ENCODE measurements at regions not wholly inside any gene's neighbourhood (a gene's known extent, or its start where the extent isn't known, plus 50 kb on each side); places are given as distances from the start of the nearest gene placed in this dataset.

DNA sequence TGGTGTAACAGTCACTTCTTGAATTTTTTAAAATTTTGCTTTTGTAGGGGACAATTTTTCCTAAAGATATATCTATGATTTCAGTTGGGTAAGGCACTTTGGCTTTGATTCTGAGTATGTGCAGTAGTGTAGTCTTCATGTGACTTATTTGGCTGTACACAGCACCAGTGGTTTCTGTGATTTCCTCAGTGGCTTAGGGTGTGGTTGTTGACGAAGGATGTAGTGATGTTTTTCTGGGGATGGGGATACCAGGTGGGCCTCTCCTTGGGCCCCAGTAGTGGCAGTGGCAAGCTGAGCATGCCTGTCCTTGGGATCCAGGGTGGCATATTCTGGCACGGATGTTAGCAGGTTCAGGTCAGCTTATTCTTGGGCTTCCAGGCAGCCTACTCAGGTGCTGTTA, 364.9 kb upstream of the CADM1 start:
- H3K36me3 Mint-ChIP-seq = no peaks in the 10 kb centered on the region
- H3K9me3 Mint-ChIP-seq = peaks cover under 1% of the 10 kb centered on the region
- H3K27ac Mint-ChIP-seq = no peak overlapping the region
- TF ChIP-seq, protein P1, sequence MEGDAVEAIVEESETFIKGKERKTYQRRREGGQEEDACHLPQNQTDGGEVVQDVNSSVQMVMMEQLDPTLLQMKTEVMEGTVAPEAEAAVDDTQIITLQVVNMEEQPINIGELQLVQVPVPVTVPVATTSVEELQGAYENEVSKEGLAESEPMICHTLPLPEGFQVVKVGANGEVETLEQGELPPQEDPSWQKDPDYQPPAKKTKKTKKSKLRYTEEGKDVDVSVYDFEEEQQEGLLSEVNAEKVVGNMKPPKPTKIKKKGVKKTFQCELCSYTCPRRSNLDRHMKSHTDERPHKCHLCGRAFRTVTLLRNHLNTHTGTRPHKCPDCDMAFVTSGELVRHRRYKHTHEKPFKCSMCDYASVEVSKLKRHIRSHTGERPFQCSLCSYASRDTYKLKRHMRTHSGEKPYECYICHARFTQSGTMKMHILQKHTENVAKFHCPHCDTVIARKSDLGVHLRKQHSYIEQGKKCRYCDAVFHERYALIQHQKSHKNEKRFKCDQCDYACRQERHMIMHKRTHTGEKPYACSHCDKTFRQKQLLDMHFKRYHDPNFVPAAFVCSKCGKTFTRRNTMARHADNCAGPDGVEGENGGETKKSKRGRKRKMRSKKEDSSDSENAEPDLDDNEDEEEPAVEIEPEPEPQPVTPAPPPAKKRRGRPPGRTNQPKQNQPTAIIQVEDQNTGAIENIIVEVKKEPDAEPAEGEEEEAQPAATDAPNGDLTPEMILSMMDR (IDR thresholded peaks at IDR 0.05; ENCODE audit: unreplicated experiment) = no peak
- no peak for DNase-seq (ENCODE audit: low spot score in 2 of 2, unreplicated experiment in 2 of 2)
- H3K4me1 Mint-ChIP-seq = peaks cover 24% of the 10 kb centered on the region
- peaks cover 2% of the 10 kb centered on the region for H3K27me3 Mint-ChIP-seq (ENCODE audit: low read depth)
- H3K4me3 Mint-ChIP-seq = no peak overlapping the region

DNA sequence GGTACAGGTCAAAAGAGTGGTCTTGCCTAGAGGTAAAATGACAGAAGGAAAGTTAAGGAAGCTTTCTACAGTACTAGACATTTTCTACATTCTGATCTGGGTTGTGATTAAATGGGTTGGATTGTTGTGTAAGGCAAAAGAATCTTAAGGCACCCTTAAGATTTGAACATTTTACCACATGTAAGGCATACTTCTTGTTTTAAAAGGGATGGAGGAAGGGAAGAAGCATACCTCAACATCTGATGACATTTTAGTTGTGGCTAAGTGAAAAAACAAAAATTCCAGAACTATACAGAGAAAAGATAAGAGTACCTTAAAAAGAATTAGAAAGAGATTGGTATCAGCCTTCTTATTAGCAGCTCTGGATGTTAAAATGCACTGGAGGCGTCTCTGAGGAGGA, 356.0 kb upstream of the CADM1 start:
- peaks cover 2% of the 10 kb centered on the region for H3K36me3 Mint-ChIP-seq
- H3K4me3 Mint-ChIP-seq = no peak overlapping the region
- H3K27ac Mint-ChIP-seq = no peak overlapping the region
- peaks cover 16% of the 10 kb centered on the region for H3K9me3 Mint-ChIP-seq
- TF ChIP-seq, protein P1 (IDR thresholded peaks at IDR 0.05; ENCODE audit: unreplicated experiment) = no peak
- no peaks in the 10 kb centered on the region for H3K27me3 Mint-ChIP-seq (ENCODE audit: low read depth)
- no peak for DNase-seq (ENCODE audit: low spot score in 2 of 2, unreplicated experiment in 2 of 2)
- no peaks in the 10 kb centered on the region for H3K4me1 Mint-ChIP-seq

DNA sequence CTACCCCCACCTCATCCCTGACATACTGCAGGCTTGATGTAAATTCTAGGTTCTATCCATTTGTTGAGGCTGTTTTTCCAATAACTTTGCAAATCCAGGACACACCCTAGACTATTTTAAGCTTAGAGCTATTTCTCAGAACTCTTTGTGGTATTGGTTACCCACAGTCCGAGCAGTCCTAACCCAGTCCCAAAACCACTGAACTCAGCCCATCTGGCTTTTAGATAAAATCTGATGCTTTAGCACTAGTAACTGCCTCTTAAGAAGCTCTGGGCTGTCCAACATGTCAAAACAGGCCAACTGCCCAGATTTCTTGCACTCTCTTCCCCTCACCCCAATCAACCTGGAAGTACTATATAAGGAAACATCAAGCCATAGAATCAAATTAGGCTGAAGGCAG, 344.4 kb upstream of the CADM1 start:
- Mint-ChIP-seq H3K27me3 (ENCODE audit: low read depth) (no peaks in the 10 kb centered on the region), H3K4me1 (peaks cover 24% of the 10 kb centered on the region), H3K4me3 (no peak overlapping the region), H3K36me3 (peaks cover 2% of the 10 kb centered on the region), H3K27ac (no peak overlapping the region), H3K9me3 (peaks cover 28% of the 10 kb centered on the region)
- DNase-seq (ENCODE audit: low spot score in 2 of 2, unreplicated experiment in 2 of 2) = no peak
- TF ChIP-seq, protein P1 (IDR thresholded peaks at IDR 0.05; ENCODE audit: unreplicated experiment) = no peak

DNA sequence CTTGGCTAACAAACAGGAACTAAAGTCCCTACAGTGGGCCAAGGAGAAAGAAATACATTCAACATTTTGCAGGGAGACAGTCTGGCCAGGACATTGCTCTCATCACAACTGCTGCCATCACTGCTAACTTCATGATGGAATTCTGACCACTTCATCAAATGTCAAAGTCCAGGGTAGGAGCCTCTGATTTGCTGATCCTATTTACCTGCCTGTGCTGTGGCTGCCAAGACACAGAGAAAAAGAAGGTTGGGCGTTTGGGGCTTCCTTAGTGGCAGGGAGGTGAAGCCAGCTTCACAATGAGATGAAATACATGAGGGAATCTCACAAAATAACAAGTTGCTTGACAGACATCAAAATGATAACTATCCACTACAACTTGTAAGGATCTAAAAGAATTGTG, 343.9 kb upstream of the CADM1 start:
- H3K27me3 Mint-ChIP-seq (ENCODE audit: low read depth) = no peaks in the 10 kb centered on the region
- H3K36me3 Mint-ChIP-seq = peaks cover 2% of the 10 kb centered on the region
- H3K4me3 Mint-ChIP-seq = no peak overlapping the region
- TF ChIP-seq, protein P1 (IDR thresholded peaks at IDR 0.05; ENCODE audit: unreplicated experiment) = no peak
- H3K27ac Mint-ChIP-seq = peak overlapping the region; percentile 7
- H3K9me3 Mint-ChIP-seq = peaks cover 23% of the 10 kb centered on the region
- no peak for DNase-seq (ENCODE audit: low spot score in 2 of 2, unreplicated experiment in 2 of 2)
- peaks cover 24% of the 10 kb centered on the region for H3K4me1 Mint-ChIP-seq

DNA sequence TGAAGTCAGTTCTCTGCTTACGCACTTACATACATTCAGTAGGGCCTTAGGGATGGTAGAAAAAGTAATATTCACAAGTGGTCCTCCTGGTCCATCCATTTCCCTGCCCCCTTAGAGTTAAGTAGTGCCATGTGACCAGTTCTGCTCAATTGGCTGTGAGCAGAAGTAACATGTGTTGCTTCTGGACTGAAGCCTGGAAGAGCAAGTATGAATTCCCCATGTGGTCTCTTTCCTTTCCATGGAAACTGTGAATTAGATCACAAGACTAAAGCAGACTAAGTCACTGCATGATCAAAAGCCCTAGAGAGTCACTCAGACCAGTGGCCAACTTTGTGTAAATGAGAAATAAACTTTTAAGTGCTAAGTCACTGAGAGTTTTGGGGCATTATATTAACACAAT, 341.7 kb upstream of the CADM1 start:
- Mint-ChIP-seq H3K4me3 (no peak overlapping the region), H3K27ac (no peak overlapping the region), H3K27me3 (ENCODE audit: low read depth) (no peaks in the 10 kb centered on the region), H3K4me1 (peaks cover 24% of the 10 kb centered on the region), H3K9me3 (peaks cover 16% of the 10 kb centered on the region), H3K36me3 (peaks cover 2% of the 10 kb centered on the region)
- TF ChIP-seq, protein P1 (IDR thresholded peaks at IDR 0.05; ENCODE audit: unreplicated experiment) = no peak
- DNase-seq (ENCODE audit: low spot score in 2 of 2, unreplicated experiment in 2 of 2) = no peak

DNA sequence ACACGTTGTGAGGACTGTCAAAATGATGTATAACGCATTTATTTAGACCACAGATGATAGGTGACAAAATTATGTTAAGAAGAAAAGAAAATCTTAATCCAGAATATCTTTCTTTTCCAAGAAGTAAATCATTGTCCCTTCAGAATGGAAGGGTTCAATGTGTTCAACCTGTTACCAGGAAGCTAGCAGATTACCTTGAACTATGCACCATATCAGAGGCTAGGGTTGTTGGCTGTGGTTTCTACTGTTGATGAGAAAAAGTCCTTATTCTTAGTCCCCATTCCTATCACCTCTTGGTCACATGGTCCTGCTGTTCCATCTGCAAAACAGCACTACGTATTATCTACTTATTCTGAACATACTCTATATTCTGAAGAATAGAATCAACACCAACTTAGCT, 339.5 kb upstream of the CADM1 start:
- Mint-ChIP-seq H3K4me1 (peaks cover 19% of the 10 kb centered on the region), H3K27me3 (ENCODE audit: low read depth) (no peaks in the 10 kb centered on the region), H3K27ac (no peak overlapping the region), H3K9me3 (peaks cover 3% of the 10 kb centered on the region), H3K4me3 (no peak overlapping the region), H3K36me3 (no peaks in the 10 kb centered on the region)
- TF ChIP-seq, protein P1 (IDR thresholded peaks at IDR 0.05; ENCODE audit: unreplicated experiment) = no peak
- DNase-seq (ENCODE audit: low spot score in 2 of 2, unreplicated experiment in 2 of 2) = no peak

Measured in mesothelial cell of epicardium (in vitro differentiated cells).